Kidney (tissue), 13 donors: ENCODE measurements at regions not wholly inside any gene's neighbourhood (a gene's known extent, or its start where the extent isn't known, plus 50 kb on each side); places are given as distances from the start of the nearest gene placed in this dataset.

Experiments
- DNase-seq, 5 donors: peaks; one replicate each; pipeline ENCODE4 v3.0.0-alpha.2; 2013 to 2020
- FAIRE-seq: peaks from 2 replicates; lab custom pipeline; 2012; peaks lifted over from hg19 to GRCh38; lab: Jason Lieb, UNC
- H3K27ac ChIP-seq, 2 donors: one replicate each; pipeline ENCODE4 v1.7.0; 2013; ENCODE audit warnings: low read depth in 2 of 2, low read length in 2 of 2, inconsistent platforms in 1 of 2
- H3K27me3 ChIP-seq: one replicate; pipeline ENCODE4 v1.7.1; 2013; ENCODE audit warnings: low read length, inconsistent platforms; ENCODE audit not compliant: control insufficient read depth, insufficient read depth
- H3K36me3 ChIP-seq, 3 donors: one replicate each; pipeline versions ENCODE4 v1.7.0 to v1.7.1; 2013; ENCODE audit warnings: low read length in 3 of 3, control low read depth in 1 of 3, inconsistent platforms in 1 of 3; ENCODE audit not compliant: insufficient read depth in 3 of 3, control insufficient read depth in 2 of 3
- H3K4me1 ChIP-seq, 3 donors: one replicate each; pipeline versions ENCODE4 v1.7.0 to v1.7.1; 2013; ENCODE audit warnings: low read length in 3 of 3, inconsistent platforms in 1 of 3, low read depth in 1 of 3; ENCODE audit not compliant: control insufficient read depth in 2 of 3, insufficient read depth in 2 of 3
- H3K4me3 ChIP-seq, 3 donors: one replicate each; pipeline versions ENCODE4 v1.7.0 to v1.8.1; 2013; ENCODE audit warnings: low read length in 3 of 3, control low read depth in 1 of 3, inconsistent platforms in 1 of 3
- H3K9ac ChIP-seq, 3 donors: one replicate each; pipeline versions ENCODE4 v1.7.0 to v1.7.1; 2013; ENCODE audit warnings: low read length in 3 of 3, control low read depth in 1 of 3, inconsistent platforms in 1 of 3
- H3K9me3 ChIP-seq, 3 donors: one replicate each; pipeline versions ENCODE4 v1.7.0 to v1.7.1; 2013; ENCODE audit warnings: low read length in 3 of 3, control low read depth in 1 of 3, inconsistent platforms in 1 of 3; ENCODE audit not compliant: control insufficient read depth in 2 of 3, insufficient read depth in 1 of 3
- intact Hi-C: fragments of 100-400 bp; cut with DNase I; formaldehyde crosslinking; loops from one replicate; pipeline ENCODE4 v1.11.1; 2022
- TF ChIP-seq, protein P1 (sequence below): IDR thresholded peaks from 3 replicates; pipeline ENCODE4 v1.5.1; 2012; ENCODE audit warnings: mild to moderate bottlenecking, moderate library complexity, borderline replicate concordance; ENCODE audit not compliant: insufficient read depth; ENCODE audit errors: extremely low read depth
- donor health status: control.
- donor health status: control.
- donor health status: control.
- donor health status: control.
- donor health status: control.
- donor health status: DM: yes; HTN: yes; CAD: no.
- donor health status: Normal renal cell carcinoma (clear cell type).

- DNase-seq (no peak), FAIRE-seq (no peak)
- no peak overlapping the region for H3K27ac ChIP-seq
- no peaks in the 10 kb centered on the region for H3K36me3 ChIP-seq
- no peaks in the 10 kb centered on the region for H3K4me1 ChIP-seq
- H3K4me3 ChIP-seq: no peak overlapping the region
- H3K27me3 ChIP-seq: no peaks in the 10 kb centered on the region
- no peaks in the 10 kb centered on the region for H3K9me3 ChIP-seq
- TF ChIP-seq, protein P1, sequence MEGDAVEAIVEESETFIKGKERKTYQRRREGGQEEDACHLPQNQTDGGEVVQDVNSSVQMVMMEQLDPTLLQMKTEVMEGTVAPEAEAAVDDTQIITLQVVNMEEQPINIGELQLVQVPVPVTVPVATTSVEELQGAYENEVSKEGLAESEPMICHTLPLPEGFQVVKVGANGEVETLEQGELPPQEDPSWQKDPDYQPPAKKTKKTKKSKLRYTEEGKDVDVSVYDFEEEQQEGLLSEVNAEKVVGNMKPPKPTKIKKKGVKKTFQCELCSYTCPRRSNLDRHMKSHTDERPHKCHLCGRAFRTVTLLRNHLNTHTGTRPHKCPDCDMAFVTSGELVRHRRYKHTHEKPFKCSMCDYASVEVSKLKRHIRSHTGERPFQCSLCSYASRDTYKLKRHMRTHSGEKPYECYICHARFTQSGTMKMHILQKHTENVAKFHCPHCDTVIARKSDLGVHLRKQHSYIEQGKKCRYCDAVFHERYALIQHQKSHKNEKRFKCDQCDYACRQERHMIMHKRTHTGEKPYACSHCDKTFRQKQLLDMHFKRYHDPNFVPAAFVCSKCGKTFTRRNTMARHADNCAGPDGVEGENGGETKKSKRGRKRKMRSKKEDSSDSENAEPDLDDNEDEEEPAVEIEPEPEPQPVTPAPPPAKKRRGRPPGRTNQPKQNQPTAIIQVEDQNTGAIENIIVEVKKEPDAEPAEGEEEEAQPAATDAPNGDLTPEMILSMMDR: no peak
- no peak overlapping the region for H3K9ac ChIP-seq
- intact Hi-C loops: no loop called here
Observed at GRCh38 chr6:112620812-112621569, 273.9 kb downstream of the RFPL4B start.

- intact Hi-C loops: no loop called here
- TF ChIP-seq, protein P1: no peak
- FAIRE-seq: no peak
- Histone ChIP-seq H3K9ac (no peak overlapping the region), H3K27me3 (no peaks in the 10 kb centered on the region), H3K4me3 (no peak overlapping the region), H3K4me1 (no peaks in the 10 kb centered on the region), H3K9me3 (no peaks in the 10 kb centered on the region), H3K36me3 (no peaks in the 10 kb centered on the region), H3K27ac (no peak overlapping the region)
- DNase-seq: no peak
Observed at GRCh38 chr6:112622036-112622435, 274.9 kb downstream of the RFPL4B start.

- no peak overlapping the region for H3K27ac ChIP-seq
- intact Hi-C loops: no loop called here
- H3K9me3 ChIP-seq: no peaks in the 10 kb centered on the region
- H3K4me1 ChIP-seq: no peaks in the 10 kb centered on the region
- no peak for FAIRE-seq
- H3K4me3 ChIP-seq: no peak overlapping the region
- DNase-seq: no peak
- no peaks in the 10 kb centered on the region for H3K27me3 ChIP-seq
- no peaks in the 10 kb centered on the region for H3K36me3 ChIP-seq
- H3K9ac ChIP-seq: no peak overlapping the region
- TF ChIP-seq, protein P1: no peak
Observed at GRCh38 chr6:112626468-112627082, 279.4 kb downstream of the RFPL4B start.
